Stimulated activated CD4-positive, alpha-beta T cell treated with anti-CD3 and anti-CD28 coated beads, Interleukin-4, amount 100 ng/mL, for 48 hours (primary cell): ENCODE measurements at regions not wholly inside any gene's neighbourhood (a gene's known extent, or its start where the extent isn't known, plus 50 kb on each side); places are given as distances from the start of the nearest gene placed in this dataset.

Experiments used
- DNase-seq, 2 donors: peaks; one replicate each; pipeline ENCODE4 v3.0.0-alpha.2; 2020; ENCODE audit warnings: low read depth in 2 of 2

- no peak for DNase-seq
These were observed 303.5 kb downstream of the AHR start for GRCh38 chr7:17601921-17602320.

GRCh38 chr7:17608114-17608833 is 309.8 kb downstream of the AHR start:
- no peak for DNase-seq

GRCh38 chr7:17611611-17612010 is 313.2 kb downstream of the AHR start:
- no peak for DNase-seq

- DNase-seq = no peak
These were observed 315.0 kb downstream of the AHR start for GRCh38 chr7:17613338-17614041.

- DNase-seq = no peak
These were observed 318.9 kb downstream of the AHR start for GRCh38 chr7:17617380-17617779.

- no peak for DNase-seq
These were observed 319.6 kb downstream of the AHR start for GRCh38 chr7:17617857-17618651.

GRCh38 chr7:17618652-17618974 is 320.2 kb downstream of the AHR start:
- no peak for DNase-seq

GRCh38 chr7:17619196-17619818 is 320.9 kb downstream of the AHR start:
- no peak for DNase-seq

- no peak for DNase-seq
These were observed 319.7 kb downstream of the SNX13 start for GRCh38 chr7:17620566-17620965.

GRCh38 chr7:17622451-17622850 is 317.8 kb downstream of the SNX13 start:
- no peak for DNase-seq

- no peak for DNase-seq
These were observed 316.6 kb downstream of the SNX13 start for GRCh38 chr7:17623546-17624185.

- no peak for DNase-seq
These were observed 315.9 kb downstream of the SNX13 start for GRCh38 chr7:17624379-17624778.

GRCh38 chr7:17625043-17625442 is 315.3 kb downstream of the SNX13 start:
- no peak for DNase-seq

- DNase-seq = no peak
These were observed 314.1 kb downstream of the SNX13 start for GRCh38 chr7:17626235-17626634.

GRCh38 chr7:17631061-17631460 is 309.2 kb downstream of the SNX13 start:
- no peak for DNase-seq

GRCh38 chr7:17632384-17632783 is 307.9 kb downstream of the SNX13 start:
- DNase-seq = no peak

GRCh38 chr7:17633067-17633466 is 307.2 kb downstream of the SNX13 start:
- no peak for DNase-seq

GRCh38 chr7:17638727-17639126 is 301.6 kb downstream of the SNX13 start:
- no peak for DNase-seq

GRCh38 chr7:17640730-17641377 is 299.4 kb downstream of the SNX13 start:
- DNase-seq = peak; percentile 4 to 9

- DNase-seq = no peak
These were observed 294.8 kb downstream of the SNX13 start for GRCh38 chr7:17645500-17645899.

- no peak for DNase-seq
These were observed 293.9 kb downstream of the SNX13 start for GRCh38 chr7:17646253-17646956.
